ENCODE measurements at regions not wholly inside any gene's neighbourhood (a gene's known extent, or its start where the extent isn't known, plus 50 kb on each side); places are given as distances from the start of the nearest gene placed in this dataset.

DNA sequence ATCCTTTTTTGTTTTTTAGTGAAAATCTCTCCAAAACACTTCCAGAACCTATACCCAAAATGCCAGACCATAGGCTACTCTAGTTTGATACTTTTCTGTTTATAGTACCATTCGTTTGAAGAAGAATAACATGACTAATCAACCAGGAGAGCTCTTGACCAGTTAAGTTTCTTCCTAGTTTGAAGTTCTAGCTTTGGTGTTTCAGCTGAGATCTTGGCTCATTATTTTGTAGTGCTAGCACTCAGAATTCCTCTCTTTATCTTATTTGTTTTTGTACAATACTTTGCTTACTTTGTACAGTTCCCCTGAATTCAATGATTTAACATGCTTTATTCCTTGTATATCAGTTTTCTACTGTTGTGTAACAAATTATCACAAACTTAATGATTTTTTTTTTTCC, 911.6 kb downstream of the EFNA5 start:
- Histone ChIP-seq H3K9me3 (no peaks in the 10 kb centered on the region), H3K27me3 (no peaks in the 10 kb centered on the region), H3K4me3 (no peak overlapping the region), H3K27ac (no peak overlapping the region), H3K4me1 (no peaks in the 10 kb centered on the region), H3K36me3 (no peaks in the 10 kb centered on the region)
- TF ChIP-seq, protein P1, sequence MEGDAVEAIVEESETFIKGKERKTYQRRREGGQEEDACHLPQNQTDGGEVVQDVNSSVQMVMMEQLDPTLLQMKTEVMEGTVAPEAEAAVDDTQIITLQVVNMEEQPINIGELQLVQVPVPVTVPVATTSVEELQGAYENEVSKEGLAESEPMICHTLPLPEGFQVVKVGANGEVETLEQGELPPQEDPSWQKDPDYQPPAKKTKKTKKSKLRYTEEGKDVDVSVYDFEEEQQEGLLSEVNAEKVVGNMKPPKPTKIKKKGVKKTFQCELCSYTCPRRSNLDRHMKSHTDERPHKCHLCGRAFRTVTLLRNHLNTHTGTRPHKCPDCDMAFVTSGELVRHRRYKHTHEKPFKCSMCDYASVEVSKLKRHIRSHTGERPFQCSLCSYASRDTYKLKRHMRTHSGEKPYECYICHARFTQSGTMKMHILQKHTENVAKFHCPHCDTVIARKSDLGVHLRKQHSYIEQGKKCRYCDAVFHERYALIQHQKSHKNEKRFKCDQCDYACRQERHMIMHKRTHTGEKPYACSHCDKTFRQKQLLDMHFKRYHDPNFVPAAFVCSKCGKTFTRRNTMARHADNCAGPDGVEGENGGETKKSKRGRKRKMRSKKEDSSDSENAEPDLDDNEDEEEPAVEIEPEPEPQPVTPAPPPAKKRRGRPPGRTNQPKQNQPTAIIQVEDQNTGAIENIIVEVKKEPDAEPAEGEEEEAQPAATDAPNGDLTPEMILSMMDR (IDR thresholded peaks at IDR 0.05), result no peak
- no peak for DNase-seq (ENCODE audit: low spot score)

DNA sequence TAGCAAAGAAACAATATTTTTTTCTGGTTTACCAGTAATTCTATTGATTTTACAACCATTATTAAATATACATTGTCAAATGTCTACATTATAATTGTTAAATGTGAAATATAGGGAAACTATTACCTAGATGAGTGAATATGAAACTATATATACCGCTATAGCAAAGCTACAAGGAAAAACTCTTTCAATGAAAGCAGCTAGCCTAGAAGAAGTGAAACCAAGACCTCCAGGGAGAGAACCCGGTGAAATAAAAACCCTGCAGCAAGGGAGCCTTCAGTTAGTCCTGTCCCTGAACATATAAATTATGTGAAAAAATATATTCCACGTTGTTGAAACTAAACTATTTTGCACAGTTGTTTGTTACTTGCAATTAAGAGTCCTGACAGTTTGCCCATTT, 913.1 kb downstream of the EFNA5 start:
- H3K27me3 ChIP-seq, result no peaks in the 10 kb centered on the region
- H3K4me1 ChIP-seq, result no peaks in the 10 kb centered on the region
- no peaks in the 10 kb centered on the region for H3K36me3 ChIP-seq
- no peak overlapping the region for H3K4me3 ChIP-seq
- no peak overlapping the region for H3K27ac ChIP-seq
- TF ChIP-seq, protein P1 (IDR thresholded peaks at IDR 0.05), result no peak
- no peak for DNase-seq (ENCODE audit: low spot score)
- no peaks in the 10 kb centered on the region for H3K9me3 ChIP-seq

DNA sequence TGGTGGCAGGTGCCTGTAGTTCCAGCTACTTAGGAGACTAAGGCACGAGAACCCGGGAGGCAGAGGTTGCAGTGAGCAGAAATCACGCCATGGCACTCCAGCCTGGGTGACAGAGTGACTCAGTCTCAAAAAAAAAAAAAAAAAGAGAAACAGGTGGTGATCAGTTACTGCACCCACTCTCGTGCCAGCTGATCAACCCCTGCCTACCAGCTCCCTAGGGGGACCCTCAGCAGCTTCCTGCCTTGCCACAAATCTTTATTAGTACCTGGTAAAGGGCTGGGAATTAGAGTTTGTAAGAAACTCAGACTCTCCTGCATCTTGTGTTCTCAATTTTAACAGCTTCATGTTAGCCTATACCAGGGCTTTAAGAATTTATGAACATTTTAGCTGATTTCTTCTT, 914.9 kb downstream of the EFNA5 start:
- no peaks in the 10 kb centered on the region for H3K36me3 ChIP-seq
- TF ChIP-seq, protein P1 (IDR thresholded peaks at IDR 0.05), result no peak
- no peak for DNase-seq (ENCODE audit: low spot score)
- H3K4me1 ChIP-seq, result no peaks in the 10 kb centered on the region
- H3K9me3 ChIP-seq, result no peaks in the 10 kb centered on the region
- no peak overlapping the region for H3K27ac ChIP-seq
- no peak overlapping the region for H3K4me3 ChIP-seq
- H3K27me3 ChIP-seq, result no peaks in the 10 kb centered on the region

DNA sequence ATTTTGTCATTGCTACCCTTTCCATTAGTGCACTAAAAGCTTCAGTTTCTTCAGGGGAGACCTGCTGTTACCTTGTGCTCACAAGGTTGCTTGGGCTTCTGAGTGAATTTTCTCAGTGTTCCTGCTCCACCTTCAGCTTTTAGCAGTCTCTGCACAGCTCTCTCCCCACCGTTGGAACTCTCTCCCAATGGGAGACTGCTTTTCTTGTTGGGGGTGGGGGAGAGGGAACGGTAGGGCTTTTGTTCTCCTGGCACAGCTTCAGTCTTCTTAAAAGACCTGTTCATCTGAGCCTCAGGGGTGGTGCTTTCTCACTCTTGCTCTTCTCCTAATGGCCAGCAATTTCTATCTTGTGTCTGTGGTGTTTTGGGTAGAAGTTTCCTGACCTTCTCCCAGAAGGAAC, 915.7 kb downstream of the EFNA5 start:
- no peak overlapping the region for H3K4me3 ChIP-seq
- no peak for DNase-seq (ENCODE audit: low spot score)
- H3K27ac ChIP-seq, result no peak overlapping the region
- H3K4me1 ChIP-seq, result no peaks in the 10 kb centered on the region
- H3K36me3 ChIP-seq, result no peaks in the 10 kb centered on the region
- H3K9me3 ChIP-seq, result no peaks in the 10 kb centered on the region
- TF ChIP-seq, protein P1 (IDR thresholded peaks at IDR 0.05), result no peak
- no peaks in the 10 kb centered on the region for H3K27me3 ChIP-seq

DNA sequence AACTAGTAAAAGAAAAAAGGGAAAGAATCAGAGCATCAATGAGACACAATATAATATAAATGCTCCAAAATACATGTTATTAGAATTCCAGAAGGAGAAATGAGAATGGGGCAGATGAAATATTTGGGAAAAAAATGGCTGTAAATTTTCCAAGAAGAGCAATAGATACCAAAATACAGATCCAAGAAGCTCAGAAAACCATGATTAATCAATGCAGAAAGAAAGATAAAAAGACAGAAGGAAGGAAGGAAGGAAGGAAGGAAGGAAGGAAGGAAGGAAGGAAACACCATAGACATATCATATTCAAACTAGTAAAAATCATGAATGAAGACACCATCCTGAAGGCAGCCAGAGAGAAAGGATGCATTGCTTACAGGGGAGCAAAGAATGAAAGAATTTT, 920.9 kb downstream of the EFNA5 start:
- H3K27me3 ChIP-seq, result no peaks in the 10 kb centered on the region
- no peaks in the 10 kb centered on the region for H3K4me1 ChIP-seq
- DNase-seq (ENCODE audit: low spot score), result no peak
- no peaks in the 10 kb centered on the region for H3K9me3 ChIP-seq
- TF ChIP-seq, protein P1 (IDR thresholded peaks at IDR 0.05), result no peak
- no peak overlapping the region for H3K4me3 ChIP-seq
- no peaks in the 10 kb centered on the region for H3K36me3 ChIP-seq
- no peak overlapping the region for H3K27ac ChIP-seq

DNA sequence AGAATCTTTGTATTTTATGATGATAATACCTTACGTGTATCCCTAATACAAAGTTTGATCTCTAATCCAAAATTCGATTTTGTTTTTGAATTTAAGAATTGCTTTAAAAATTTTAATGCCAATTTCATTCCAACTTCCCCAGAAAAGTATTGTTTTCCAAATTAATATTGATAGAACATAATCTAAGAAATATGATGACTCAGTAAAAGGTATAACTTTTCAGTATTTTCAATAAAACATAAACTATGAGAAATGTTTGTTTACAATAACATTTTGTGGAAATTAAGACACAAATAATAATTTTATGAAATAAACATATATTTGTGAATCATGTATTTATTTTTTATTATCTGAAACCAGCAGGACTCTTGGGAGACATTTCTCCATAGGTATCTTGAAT, 931.6 kb downstream of the EFNA5 start:
- Histone ChIP-seq H3K9me3 (peaks cover 0 to 14% of the 10 kb centered on the region in 2 donors), H3K4me3 (no peak overlapping the region)
- TF ChIP-seq, protein P1 (IDR thresholded peaks at IDR 0.05), result no peak

More for the DNA sequence above, 931.6 kb downstream of the EFNA5 start:
- Histone ChIP-seq H3K27me3 (no peaks in the 10 kb centered on the region), H3K4me1 (no peaks in the 10 kb centered on the region), H3K27ac (no peak overlapping the region), H3K36me3 (no peaks in the 10 kb centered on the region)
- DNase-seq (ENCODE audit: low spot score), result no peak
